Neuronal stem cell (in vitro differentiated cells): ENCODE measurements at regions not wholly inside any gene's neighbourhood (a gene's known extent, or its start where the extent isn't known, plus 50 kb on each side); places are given as distances from the start of the nearest gene placed in this dataset.

ENCODE experiments used
- DNase-seq: peaks from one replicate; pipeline ENCODE4 v3.0.0-alpha.2; 2013; ENCODE audit warnings: low spot score
- H2AFZ ChIP-seq: one replicate; pipeline ENCODE4 v1.6.1; 2013; ENCODE audit warnings: mild to moderate bottlenecking, low read length, inconsistent platforms
- H2AK5ac ChIP-seq: 2 replicates; pipeline ENCODE4 v1.6.1; 2013; ENCODE audit warnings: low read depth, mild to moderate bottlenecking, inconsistent platforms, low read length, moderate library complexity, mixed read lengths
- H2BK120ac ChIP-seq: 2 replicates; pipeline ENCODE4 v1.6.1; 2013; ENCODE audit warnings: low read depth, mild to moderate bottlenecking, inconsistent platforms, low read length, moderate library complexity, mixed read lengths
- H2BK12ac ChIP-seq: one replicate; pipeline ENCODE4 v1.6.1; 2013; ENCODE audit warnings: low read length, inconsistent platforms
- H2BK15ac ChIP-seq: 2 replicates; pipeline ENCODE4 v1.6.1; 2013; ENCODE audit warnings: mild to moderate bottlenecking, low read length, inconsistent platforms, mixed read lengths
- H2BK5ac ChIP-seq: one replicate; pipeline ENCODE4 v1.6.1; 2013; ENCODE audit warnings: inconsistent platforms, mild to moderate bottlenecking, low read length, moderate library complexity
- H3K14ac ChIP-seq: one replicate; pipeline ENCODE4 v1.6.1; 2013; ENCODE audit warnings: low read length, inconsistent platforms
- H3K18ac ChIP-seq: 2 replicates; pipeline ENCODE4 v1.6.1; 2013; ENCODE audit warnings: low read length, inconsistent platforms
- H3K23ac ChIP-seq: 2 replicates; pipeline ENCODE4 v1.6.1; 2013; ENCODE audit warnings: low read depth, mild to moderate bottlenecking, mixed read lengths, low read length, inconsistent platforms; ENCODE audit not compliant: poor library complexity
- H3K27ac ChIP-seq: replicated peaks from 3 replicates; pipeline ENCODE4 v1.5.1; 2013; ENCODE audit warnings: low read length, inconsistent platforms
- H3K27me3 ChIP-seq, 3 experiments: 2 replicates each; pipeline ENCODE4 v1.6.1; 2013; ENCODE audit warnings: low read length in 3 of 3, mild to moderate bottlenecking in 2 of 3, inconsistent platforms in 1 of 3, low read depth in 1 of 3, mixed read lengths in 1 of 3, moderate library complexity in 1 of 3; ENCODE audit not compliant: control insufficient read depth in 3 of 3, insufficient read depth in 3 of 3
- H3K36me3 ChIP-seq, 2 donors: replicated peaks in 1 of 2; 2 replicates each; pipeline ENCODE4 v1.6.1; 2013; ENCODE audit warnings: low read length in 2 of 2; ENCODE audit not compliant: control insufficient read depth in 2 of 2, insufficient read depth in 2 of 2
- H3K4ac ChIP-seq: 2 replicates; pipeline ENCODE4 v1.6.1; 2013; ENCODE audit warnings: inconsistent platforms, mild to moderate bottlenecking, low read length, moderate library complexity
- H3K4me1 ChIP-seq, 2 donors: 1 replicate in 1 of 2; 2 replicates in 1 of 2; pipeline ENCODE4 v1.6.1; 2013; ENCODE audit warnings: low read length in 2 of 2, low read depth in 1 of 2; ENCODE audit not compliant: control insufficient read depth in 2 of 2, insufficient read depth in 1 of 2
- H3K4me2 ChIP-seq: one replicate; pipeline ENCODE4 v1.6.1; 2013; ENCODE audit warnings: mild to moderate bottlenecking, low read length, inconsistent platforms; ENCODE audit not compliant: insufficient read depth, poor library complexity, severe bottlenecking
- H3K4me3 ChIP-seq, 2 donors: 2 replicates each; pipeline ENCODE4 v1.5.1; 2013; ENCODE audit warnings: low read length in 2 of 2, mild to moderate bottlenecking in 2 of 2, inconsistent platforms in 1 of 2, moderate library complexity in 1 of 2
- H3K79me1 ChIP-seq: one replicate; pipeline ENCODE4 v1.6.1; 2013; ENCODE audit warnings: low read depth, mild to moderate bottlenecking, inconsistent platforms, low read length, moderate library complexity
- H3K9ac ChIP-seq: one replicate; pipeline ENCODE4 v1.6.1; 2013; ENCODE audit warnings: mild to moderate bottlenecking, low read depth, low read length, inconsistent platforms; ENCODE audit not compliant: poor library complexity
- H3K9me3 ChIP-seq, 2 donors: replicated peaks in 1 of 2; 2 replicates each; pipeline versions ENCODE3 to v1.6.1; 2013; ENCODE audit warnings: low read length in 2 of 2, mild to moderate bottlenecking in 2 of 2, inconsistent platforms in 1 of 2, low read depth in 1 of 2, mixed read lengths in 1 of 2, moderate library complexity in 1 of 2; ENCODE audit not compliant: control insufficient read depth in 2 of 2, insufficient read depth in 1 of 2
- H4K8ac ChIP-seq: one replicate; pipeline ENCODE4 v1.6.1; 2013; ENCODE audit warnings: low read depth, mild to moderate bottlenecking, inconsistent platforms, low read length, moderate library complexity
- H4K91ac ChIP-seq: one replicate; pipeline ENCODE4 v1.6.1; 2013; ENCODE audit warnings: low read length, low read depth, mild to moderate bottlenecking, inconsistent platforms; ENCODE audit not compliant: poor library complexity
- WGBS, 2 donors: extraction: QIAGEN DNeasy Blood & Tissue Kit; methylation state at CpG; one replicate each; pipeline ENCODE4 v1.1.7; 2013; ENCODE audit warnings: missing lambda C conversion rate in 2 of 2, mixed read lengths in 1 of 2; ENCODE audit not compliant: insufficient read length in 2 of 2, insufficient replicate concordance in 1 of 2; ENCODE audit errors: extremely low coverage in 2 of 2; 5-methylcytosine and 5-hydroxymethylcytosine counted together

DNA sequence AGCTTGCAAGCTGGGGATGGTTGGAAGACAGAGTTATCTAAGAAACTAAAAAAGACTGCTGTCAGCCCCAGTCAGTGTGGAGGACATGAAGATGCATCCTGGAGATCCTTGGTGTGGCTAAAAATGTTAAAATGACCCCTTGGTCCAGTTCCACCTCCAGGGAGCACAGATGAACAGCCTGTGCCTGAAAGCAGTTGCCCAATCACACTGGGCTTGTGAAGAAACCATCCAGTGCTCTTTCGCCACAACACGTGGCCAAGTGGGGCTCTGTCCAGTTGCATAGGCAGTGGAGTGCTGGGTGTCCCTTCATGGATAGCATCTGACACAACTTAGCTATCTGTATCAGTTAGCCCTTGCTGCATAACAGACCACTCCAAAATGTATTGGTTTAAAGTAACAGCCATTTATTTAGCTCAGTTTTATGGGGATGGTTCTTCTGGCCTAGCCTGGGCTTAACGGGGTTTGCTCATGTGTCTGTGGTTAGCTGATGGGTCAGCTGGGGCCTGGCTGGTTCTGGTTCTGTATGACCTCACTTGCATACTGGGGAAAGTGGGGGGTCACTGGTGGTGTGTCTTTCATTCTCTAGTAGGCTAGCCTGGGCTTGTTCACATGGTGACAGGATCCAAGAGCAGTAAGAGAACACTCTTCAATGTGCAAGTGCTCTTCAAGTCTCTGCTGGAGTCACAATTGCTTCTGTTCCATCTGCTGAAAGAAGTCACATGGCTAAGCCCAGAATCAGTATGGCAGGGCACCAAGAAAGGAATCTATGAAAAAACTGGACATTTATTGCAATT, 226.2 kb downstream of the PDCD6IP start:
- H4K91ac ChIP-seq, result peak overlapping the region; percentile 38
- no peaks in the 10 kb centered on the region for H3K36me3 ChIP-seq
- H3K27me3 ChIP-seq, result no peaks in the 10 kb centered on the region

GRCh38 chr3:34033839-34034238, 235.4 kb downstream of the PDCD6IP start:
- H2BK12ac ChIP-seq, result no peak overlapping the region
- no peak overlapping the region for H4K91ac ChIP-seq
- no peak overlapping the region for H3K4me2 ChIP-seq
- H2BK120ac ChIP-seq, result no peak overlapping the region
- H2AFZ ChIP-seq, result no peak overlapping the region
- no peak overlapping the region for H2AK5ac ChIP-seq
- no peak overlapping the region for H3K9ac ChIP-seq
- H2BK5ac ChIP-seq, result no peak overlapping the region
- no peak overlapping the region for H3K4me3 ChIP-seq
- WGBS, 2 donors, result no CpG with 5 or more reads among the region's 7 CpGs
- H3K79me1 ChIP-seq, result no peaks in the 10 kb centered on the region
- H4K8ac ChIP-seq, result no peak overlapping the region
- H3K27me3 ChIP-seq, result no peaks in the 10 kb centered on the region
- no peak overlapping the region for H3K14ac ChIP-seq
- H3K18ac ChIP-seq, result no peak overlapping the region
- H3K27ac ChIP-seq, result no peak overlapping the region
- no peak overlapping the region for H3K23ac ChIP-seq
- peaks cover 0 to 1% of the 10 kb centered on the region in 2 donors for H3K9me3 ChIP-seq
- no peak overlapping the region for H2BK15ac ChIP-seq
- DNase-seq, result no peak
- peaks cover 0 to 1% of the 10 kb centered on the region in 2 donors for H3K4me1 ChIP-seq
- H3K4ac ChIP-seq, result no peak overlapping the region
- no peaks in the 10 kb centered on the region for H3K36me3 ChIP-seq

More for the DNA sequence above, 226.2 kb downstream of the PDCD6IP start:
- H3K4me3 ChIP-seq, result no peak overlapping the region
- H3K4me1 ChIP-seq, result no peaks in the 10 kb centered on the region
- no peak overlapping the region for H2AFZ ChIP-seq
- H2BK5ac ChIP-seq, result no peak overlapping the region
- no peak overlapping the region for H3K18ac ChIP-seq
- H3K14ac ChIP-seq, result no peak overlapping the region
- no CpG with 5 or more reads among the region's 3 CpGs for WGBS, 2 donors
- H2BK12ac ChIP-seq, result no peak overlapping the region
- H3K9me3 ChIP-seq, result no peaks in the 10 kb centered on the region
- H4K8ac ChIP-seq, result no peak overlapping the region
- H2BK15ac ChIP-seq, result no peak overlapping the region
- no peak overlapping the region for H3K9ac ChIP-seq
- H2AK5ac ChIP-seq, result no peak overlapping the region
- H2BK120ac ChIP-seq, result no peak overlapping the region
- H3K4me2 ChIP-seq, result no peak overlapping the region
- H3K27ac ChIP-seq, result no peak overlapping the region
- no peak for DNase-seq
- no peak overlapping the region for H3K4ac ChIP-seq
- no peak overlapping the region for H3K23ac ChIP-seq
- no peaks in the 10 kb centered on the region for H3K79me1 ChIP-seq

DNA sequence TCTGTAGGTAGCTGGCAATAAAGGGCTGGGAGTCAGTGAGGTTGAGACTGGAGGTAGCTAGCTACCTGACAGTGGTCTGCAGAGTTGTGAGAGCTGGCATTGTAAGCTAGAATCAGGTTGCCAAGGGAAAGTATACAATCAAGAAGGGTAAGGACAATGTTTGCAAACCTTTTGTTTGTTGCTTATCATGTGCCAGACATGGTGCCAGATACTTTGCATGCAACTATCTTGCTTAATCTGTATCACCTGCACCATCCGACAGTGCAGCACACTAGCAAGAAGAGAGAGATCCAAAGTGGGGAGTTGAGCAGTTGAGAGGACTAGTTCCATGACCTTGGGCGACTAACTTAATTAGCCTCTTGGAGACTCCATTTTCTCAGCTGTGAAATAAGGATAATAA, 236.4 kb downstream of the PDCD6IP start:
- no peak overlapping the region for H4K91ac ChIP-seq
- H3K9ac ChIP-seq, result no peak overlapping the region
- no peaks in the 10 kb centered on the region for H3K79me1 ChIP-seq
- H3K27ac ChIP-seq, result no peak overlapping the region
- peaks cover 0 to 1% of the 10 kb centered on the region in 2 donors for H3K4me1 ChIP-seq
- peaks cover 0 to 1% of the 10 kb centered on the region in 2 donors for H3K9me3 ChIP-seq
- no peak overlapping the region for H2BK15ac ChIP-seq
- no peak overlapping the region for H3K18ac ChIP-seq
- no peak overlapping the region for H2BK5ac ChIP-seq
- no peak overlapping the region for H2AFZ ChIP-seq
- H4K8ac ChIP-seq, result no peak overlapping the region
- H3K27me3 ChIP-seq, result no peaks in the 10 kb centered on the region
- H3K4me2 ChIP-seq, result no peak overlapping the region
- H3K14ac ChIP-seq, result no peak overlapping the region
- WGBS, 2 donors, result no CpG with 5 or more reads among the region's 2 CpGs
- no peak overlapping the region for H3K23ac ChIP-seq
- no peak overlapping the region for H2BK120ac ChIP-seq
- no peak overlapping the region for H2BK12ac ChIP-seq
- no peak overlapping the region for H3K4ac ChIP-seq
- H3K4me3 ChIP-seq, result no peak overlapping the region
- H3K36me3 ChIP-seq, result no peaks in the 10 kb centered on the region
- DNase-seq, result no peak
- no peak overlapping the region for H2AK5ac ChIP-seq

DNA sequence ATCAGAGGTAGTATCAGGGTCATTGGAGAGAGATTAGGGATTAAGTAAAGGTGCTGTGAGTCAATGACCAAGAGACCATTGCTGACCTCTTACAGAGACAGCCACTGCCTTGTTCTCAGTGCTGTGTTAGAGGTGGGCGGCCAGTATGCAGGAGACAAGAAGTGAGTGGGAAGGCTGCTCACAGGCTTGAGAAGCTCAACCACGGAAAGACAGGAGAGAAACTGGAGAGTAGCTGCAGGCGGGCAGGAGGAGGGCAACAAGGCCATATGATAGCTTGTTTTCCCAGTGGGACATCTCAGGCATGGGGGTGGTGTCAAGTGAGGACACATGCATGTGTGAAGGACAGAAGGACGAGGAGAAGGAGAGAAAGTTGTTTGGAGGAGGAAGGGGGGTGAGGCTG, 237.3 kb downstream of the PDCD6IP start:
- no peaks in the 10 kb centered on the region for H3K79me1 ChIP-seq
- H3K4me3 ChIP-seq, result no peak overlapping the region
- no peak overlapping the region for H2BK120ac ChIP-seq
- peaks cover 0 to 1% of the 10 kb centered on the region in 2 donors for H3K4me1 ChIP-seq
- no peak overlapping the region for H3K18ac ChIP-seq
- H3K36me3 ChIP-seq, result no peaks in the 10 kb centered on the region
- H3K4me2 ChIP-seq, result no peak overlapping the region
- DNase-seq, result no peak
- no peak overlapping the region for H4K8ac ChIP-seq
- no peak overlapping the region for H2AFZ ChIP-seq
- H3K9ac ChIP-seq, result no peak overlapping the region
- no peak overlapping the region for H2BK12ac ChIP-seq
- H3K14ac ChIP-seq, result no peak overlapping the region
- no peak overlapping the region for H3K4ac ChIP-seq
- no peaks in the 10 kb centered on the region for H3K27me3 ChIP-seq
- no peak overlapping the region for H3K27ac ChIP-seq
- no peak overlapping the region for H2BK15ac ChIP-seq
- peaks cover 0 to 1% of the 10 kb centered on the region in 2 donors for H3K9me3 ChIP-seq
- H4K91ac ChIP-seq, result no peak overlapping the region
- WGBS, 2 donors, result 100% methylated on average over 1 of the region's 4 CpGs; no CpG with 5 or more reads in 1 of the 2 donors
- no peak overlapping the region for H3K23ac ChIP-seq
- no peak overlapping the region for H2BK5ac ChIP-seq
- no peak overlapping the region for H2AK5ac ChIP-seq
